Hepatocyte (in vitro differentiated cells): ENCODE measurements at regions not wholly inside any gene's neighbourhood (a gene's known extent, or its start where the extent isn't known, plus 50 kb on each side); places are given as distances from the start of the nearest gene placed in this dataset.

Source experiments
- EZH2 ChIP-seq: fragments of 200-600 bp; sonication (generic); IDR thresholded peaks from 2 replicates; pipeline ENCODE4 v1.6.1; 2016; ENCODE audit warnings: antibody characterized with exemption, mild to moderate bottlenecking, borderline replicate concordance
- EZH2phosphoT487 ChIP-seq: fragments of 200-600 bp; sonication (generic); IDR thresholded peaks from one replicate; pipeline ENCODE4 v1.6.1; 2018; ENCODE audit warnings: antibody characterized with exemption, mild to moderate bottlenecking, low read depth, moderate library complexity; ENCODE audit not compliant: unreplicated experiment, severe bottlenecking
- TF ChIP-seq, protein P1 (sequence below): fragments of 200-600 bp; sonication (generic); IDR thresholded peaks from 2 replicates; pipeline ENCODE4 v1.5.1; 2016; ENCODE audit warnings: antibody characterized with exemption, mild to moderate bottlenecking; ENCODE audit not compliant: poor library complexity

GRCh38 chr18:78566720-78567119, 412.9 kb upstream of the SALL3 start:
- TF ChIP-seq, protein P1, sequence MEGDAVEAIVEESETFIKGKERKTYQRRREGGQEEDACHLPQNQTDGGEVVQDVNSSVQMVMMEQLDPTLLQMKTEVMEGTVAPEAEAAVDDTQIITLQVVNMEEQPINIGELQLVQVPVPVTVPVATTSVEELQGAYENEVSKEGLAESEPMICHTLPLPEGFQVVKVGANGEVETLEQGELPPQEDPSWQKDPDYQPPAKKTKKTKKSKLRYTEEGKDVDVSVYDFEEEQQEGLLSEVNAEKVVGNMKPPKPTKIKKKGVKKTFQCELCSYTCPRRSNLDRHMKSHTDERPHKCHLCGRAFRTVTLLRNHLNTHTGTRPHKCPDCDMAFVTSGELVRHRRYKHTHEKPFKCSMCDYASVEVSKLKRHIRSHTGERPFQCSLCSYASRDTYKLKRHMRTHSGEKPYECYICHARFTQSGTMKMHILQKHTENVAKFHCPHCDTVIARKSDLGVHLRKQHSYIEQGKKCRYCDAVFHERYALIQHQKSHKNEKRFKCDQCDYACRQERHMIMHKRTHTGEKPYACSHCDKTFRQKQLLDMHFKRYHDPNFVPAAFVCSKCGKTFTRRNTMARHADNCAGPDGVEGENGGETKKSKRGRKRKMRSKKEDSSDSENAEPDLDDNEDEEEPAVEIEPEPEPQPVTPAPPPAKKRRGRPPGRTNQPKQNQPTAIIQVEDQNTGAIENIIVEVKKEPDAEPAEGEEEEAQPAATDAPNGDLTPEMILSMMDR: no peak
- no peak for TF ChIP-seq EZH2
- no peak for TF ChIP-seq EZH2phosphoT487
